Stomach (tissue), 4 donors: ENCODE measurements at regions not wholly inside any gene's neighbourhood (a gene's known extent, or its start where the extent isn't known, plus 50 kb on each side); places are given as distances from the start of the nearest gene placed in this dataset.

Experiments used
- CTCF ChIP-seq, 7 experiments: fragments of 450-650 bp in 4 of 7; fragments of 200-600 bp in 3 of 7; sonication (generic) in 3 of 7; IDR thresholded peaks; one replicate each; pipeline ENCODE4 v1.5.1; 2016 to 2019; ENCODE audit warnings: antibody characterized with exemption in 7 of 7, control low read depth in 2 of 7, mild to moderate bottlenecking in 1 of 7
- EP300 ChIP-seq: sonication (generic); formaldehyde crosslinking; IDR thresholded peaks from one replicate; pipeline ENCODE4 v1.6.1; 2017; ENCODE audit warnings: antibody characterized with exemption
- POLR2A ChIP-seq, 4 donors: fragments of 450-650 bp; IDR thresholded peaks; one replicate each; pipeline ENCODE4 v1.6.1; 2016; ENCODE audit warnings: antibody characterized with exemption in 4 of 4, control low read depth in 2 of 4, mild to moderate bottlenecking in 1 of 4, moderate library complexity in 1 of 4
- POLR2AphosphoS5 ChIP-seq, 3 donors: sonication (generic); formaldehyde crosslinking; IDR thresholded peaks; one replicate each; pipeline ENCODE4 v1.6.1; 2016; ENCODE audit warnings: antibody characterized with exemption in 3 of 3

GRCh38 chr16:26658486-26658885 lies 408.2 kb upstream of the C16orf82 start:
- TF ChIP-seq POLR2A (IDR thresholded peaks at IDR 0.05) (no peak), CTCF (IDR thresholded peaks at IDR 0.05) (no peak), EP300 (no peak), POLR2AphosphoS5 (IDR thresholded peaks at IDR 0.05) (no peak)
